NCI-H2029 treated with DMSO at 0.1 percent for 48 hours (cell line): ENCODE measurements at regions not wholly inside any gene's neighbourhood (a gene's known extent, or its start where the extent isn't known, plus 50 kb on each side); places are given as distances from the start of the nearest gene placed in this dataset.

Experiments
- DNase-seq: peaks from one replicate; lab custom pipeline; 2025; lab: John Stamatoyannopoulos, UW

- no peak for DNase-seq
Measured at GRCh38 chr1:106677721-106678120, 378.8 kb upstream of the PRMT6 start.

- DNase-seq = no peak
Measured at GRCh38 chr1:106678279-106679050, 378.0 kb upstream of the PRMT6 start.

- DNase-seq = no peak
Measured at GRCh38 chr1:106680216-106680615, 376.3 kb upstream of the PRMT6 start.

GRCh38 chr1:106680776-106681344 lies 375.6 kb upstream of the PRMT6 start:
- no peak for DNase-seq

- no peak for DNase-seq
Measured at GRCh38 chr1:106681939-106682522, 374.4 kb upstream of the PRMT6 start.

GRCh38 chr1:106688446-106688845 lies 368.0 kb upstream of the PRMT6 start:
- no peak for DNase-seq

- DNase-seq = no peak
Measured at GRCh38 chr1:106698660-106699059, 357.8 kb upstream of the PRMT6 start.

GRCh38 chr1:106699433-106699832 lies 357.0 kb upstream of the PRMT6 start:
- DNase-seq = no peak

- DNase-seq = no peak
Measured at GRCh38 chr1:106700211-106700610, 356.3 kb upstream of the PRMT6 start.

GRCh38 chr1:106705971-106706370 lies 350.5 kb upstream of the PRMT6 start:
- DNase-seq = no peak

- DNase-seq = no peak
Measured at GRCh38 chr1:106717591-106717990, 338.9 kb upstream of the PRMT6 start.

- DNase-seq = no peak
Measured at GRCh38 chr1:106721790-106722189, 334.7 kb upstream of the PRMT6 start.

- no peak for DNase-seq
Measured at GRCh38 chr1:106722466-106722865, 334.0 kb upstream of the PRMT6 start.

GRCh38 chr1:106727171-106727570 lies 329.3 kb upstream of the PRMT6 start:
- DNase-seq = no peak

GRCh38 chr1:106746448-106747085 lies 309.9 kb upstream of the PRMT6 start:
- no peak for DNase-seq

- DNase-seq = no peak
Measured at GRCh38 chr1:106747232-106747631, 309.2 kb upstream of the PRMT6 start.

- no peak for DNase-seq
Measured at GRCh38 chr1:106747791-106748190, 308.7 kb upstream of the PRMT6 start.

- DNase-seq = no peak
Measured at GRCh38 chr1:106748606-106749005, 307.9 kb upstream of the PRMT6 start.

- DNase-seq = no peak
Measured at GRCh38 chr1:106749491-106749890, 307.0 kb upstream of the PRMT6 start.

- no peak for DNase-seq
Measured at GRCh38 chr1:106749906-106750305, 306.6 kb upstream of the PRMT6 start.

GRCh38 chr1:106751002-106751401 lies 305.5 kb upstream of the PRMT6 start:
- DNase-seq = no peak

- no peak for DNase-seq
Measured at GRCh38 chr1:106753066-106753465, 303.4 kb upstream of the PRMT6 start.

- DNase-seq = no peak
Measured at GRCh38 chr1:106754957-106755356, 301.5 kb upstream of the PRMT6 start.
